Activated T-helper 17 cell treated with anti-CD3 and anti-CD28 coated beads, Interleukin-2, amount 50 U/mL, for 72 hours (primary cell): ENCODE measurements at regions not wholly inside any gene's neighbourhood (a gene's known extent, or its start where the extent isn't known, plus 50 kb on each side); places are given as distances from the start of the nearest gene placed in this dataset.
A peak's percentile ranks its signal among the peaks of the same experiment; 100 is the strongest.
"Not testable (repeated sequence)": the region's sequence is repeated elsewhere in the genome, so short reads cannot be mapped to it uniquely, and the experiment has no call there.

Source experiments
- ATAC-seq: fragments of 150-1000 bp; cut with Tn5 transposase; replicated peaks from 2 replicates; pipeline ENCODE4 v1.10.0; 2021; ENCODE audit warnings: mild to moderate bottlenecking, moderate library complexity
- H3K27ac Mint-ChIP-seq: one replicate; pipeline ENCODE4 v1.8.0; 2022; ENCODE audit warnings: mixed read lengths
- H3K27me3 Mint-ChIP-seq: one replicate; pipeline ENCODE4 v1.8.0; 2022; ENCODE audit warnings: mixed read lengths
- H3K36me3 Mint-ChIP-seq: one replicate; pipeline ENCODE4 v1.8.0; 2022; ENCODE audit warnings: low read depth, mild to moderate bottlenecking, mixed read lengths
- H3K4me1 Mint-ChIP-seq: one replicate; pipeline ENCODE4 v1.8.0; 2022; ENCODE audit warnings: mixed read lengths
- H3K4me3 Mint-ChIP-seq: one replicate; pipeline ENCODE4 v1.8.0; 2022; ENCODE audit warnings: mild to moderate bottlenecking, mixed read lengths
- H3K9me3 Mint-ChIP-seq: one replicate; pipeline ENCODE4 v1.8.0; 2022; ENCODE audit warnings: mixed read lengths

- H3K4me1 Mint-ChIP-seq = no peaks in the 10 kb centered on the region
- no peak overlapping the region for H3K4me3 Mint-ChIP-seq
- H3K27ac Mint-ChIP-seq = no peak overlapping the region
- H3K36me3 Mint-ChIP-seq = no peaks in the 10 kb centered on the region
- no peaks in the 10 kb centered on the region for H3K9me3 Mint-ChIP-seq
- no peaks in the 10 kb centered on the region for H3K27me3 Mint-ChIP-seq
- ATAC-seq = no peak
Measured at GRCh38 chr20:52064931-52065330, 126.6 kb downstream of the ZFP64 start.

GRCh38 chr20:52062452-52063209 lies 128.9 kb downstream of the ZFP64 start:
- Mint-ChIP-seq H3K4me3 (no peak overlapping the region), H3K36me3 (no peaks in the 10 kb centered on the region), H3K4me1 (no peaks in the 10 kb centered on the region), H3K9me3 (no peaks in the 10 kb centered on the region), H3K27ac (no peak overlapping the region), H3K27me3 (no peaks in the 10 kb centered on the region)
- ATAC-seq = no peak

- Mint-ChIP-seq H3K36me3 (no peaks in the 10 kb centered on the region), H3K27ac (peak overlapping the region; percentile 39), H3K27me3 (no peaks in the 10 kb centered on the region), H3K4me3 (no peak overlapping the region), H3K9me3 (peaks cover 6% of the 10 kb centered on the region), H3K4me1 (no peaks in the 10 kb centered on the region)
- ATAC-seq = no peak
Measured at GRCh38 chr20:52060794-52061714, 130.5 kb downstream of the ZFP64 start.

GRCh38 chr20:52057133-52057532 lies 134.4 kb downstream of the ZFP64 start:
- not testable (repeated sequence) for H3K27me3 Mint-ChIP-seq, H3K36me3 Mint-ChIP-seq, ATAC-seq, H3K4me1 Mint-ChIP-seq, H3K27ac Mint-ChIP-seq, H3K4me3 Mint-ChIP-seq
- peaks cover 11% of the 10 kb centered on the region for H3K9me3 Mint-ChIP-seq

GRCh38 chr20:52056203-52057062 lies 135.1 kb downstream of the ZFP64 start:
- no peak for ATAC-seq
- Mint-ChIP-seq H3K36me3 (no peaks in the 10 kb centered on the region), H3K4me3 (no peak overlapping the region), H3K9me3 (peaks cover 11% of the 10 kb centered on the region), H3K27me3 (no peaks in the 10 kb centered on the region), H3K27ac (no peak overlapping the region), H3K4me1 (no peaks in the 10 kb centered on the region)

GRCh38 chr20:52054123-52054522 lies 137.5 kb downstream of the ZFP64 start:
- Mint-ChIP-seq H3K27ac (no peak overlapping the region), H3K9me3 (peaks cover 11% of the 10 kb centered on the region), H3K4me3 (no peak overlapping the region), H3K4me1 (no peaks in the 10 kb centered on the region), H3K36me3 (no peaks in the 10 kb centered on the region), H3K27me3 (no peaks in the 10 kb centered on the region)
- ATAC-seq = peak; percentile 99

- no peak for ATAC-seq
- Mint-ChIP-seq H3K4me3 (no peak overlapping the region), H3K9me3 (no peaks in the 10 kb centered on the region), H3K4me1 (peaks cover 7% of the 10 kb centered on the region), H3K27me3 (peaks cover 3% of the 10 kb centered on the region), H3K36me3 (no peaks in the 10 kb centered on the region), H3K27ac (no peak overlapping the region)
Measured at GRCh38 chr20:52049001-52049731, 142.4 kb downstream of the ZFP64 start.

GRCh38 chr20:52047811-52048764 lies 143.5 kb downstream of the ZFP64 start:
- H3K27ac Mint-ChIP-seq = peak overlapping the region; percentile 69
- H3K4me3 Mint-ChIP-seq = peak overlapping the region; percentile 45
- ATAC-seq = peak; percentile 90
- H3K4me1 Mint-ChIP-seq = peaks cover 7% of the 10 kb centered on the region
- peaks cover 3% of the 10 kb centered on the region for H3K27me3 Mint-ChIP-seq
- no peaks in the 10 kb centered on the region for H3K36me3 Mint-ChIP-seq
- H3K9me3 Mint-ChIP-seq = no peaks in the 10 kb centered on the region

- no peaks in the 10 kb centered on the region for H3K36me3 Mint-ChIP-seq
- H3K9me3 Mint-ChIP-seq = no peaks in the 10 kb centered on the region
- no peak overlapping the region for H3K27ac Mint-ChIP-seq
- H3K27me3 Mint-ChIP-seq = no peaks in the 10 kb centered on the region
- no peak overlapping the region for H3K4me3 Mint-ChIP-seq
- no peaks in the 10 kb centered on the region for H3K4me1 Mint-ChIP-seq
- ATAC-seq = no peak
Measured at GRCh38 chr20:52041966-52042365, 149.6 kb downstream of the ZFP64 start.

GRCh38 chr20:52039790-52040189 lies 151.8 kb downstream of the ZFP64 start:
- Mint-ChIP-seq H3K4me1 (no peaks in the 10 kb centered on the region), H3K9me3 (no peaks in the 10 kb centered on the region), H3K27ac (no peak overlapping the region), H3K4me3 (no peak overlapping the region), H3K27me3 (no peaks in the 10 kb centered on the region), H3K36me3 (no peaks in the 10 kb centered on the region)
- no peak for ATAC-seq

GRCh38 chr20:52038632-52039031 lies 152.9 kb downstream of the ZFP64 start:
- H3K4me1 Mint-ChIP-seq, H3K36me3 Mint-ChIP-seq, H3K27ac Mint-ChIP-seq, H3K27me3 Mint-ChIP-seq, ATAC-seq, H3K4me3 Mint-ChIP-seq, H3K9me3 Mint-ChIP-seq: not testable (repeated sequence)

GRCh38 chr20:52037370-52037769 lies 154.2 kb downstream of the ZFP64 start:
- Mint-ChIP-seq H3K36me3 (no peaks in the 10 kb centered on the region), H3K4me3 (no peak overlapping the region), H3K27me3 (no peaks in the 10 kb centered on the region), H3K27ac (no peak overlapping the region), H3K9me3 (no peaks in the 10 kb centered on the region), H3K4me1 (no peaks in the 10 kb centered on the region)
- ATAC-seq = no peak

- Mint-ChIP-seq H3K9me3 (no peaks in the 10 kb centered on the region), H3K27me3 (no peaks in the 10 kb centered on the region), H3K4me3 (no peak overlapping the region), H3K4me1 (peaks cover 9% of the 10 kb centered on the region), H3K27ac (no peak overlapping the region), H3K36me3 (no peaks in the 10 kb centered on the region)
- no peak for ATAC-seq
Measured at GRCh38 chr20:52035977-52036376, 155.6 kb downstream of the ZFP64 start.
